Left kidney (tissue), 1 donor: ENCODE measurements at regions not wholly inside any gene's neighbourhood (a gene's known extent, or its start where the extent isn't known, plus 50 kb on each side); places are given as distances from the start of the nearest gene placed in this dataset.

Source experiments
- DNase-seq: peaks from one replicate; pipeline ENCODE4 v3.0.0-alpha.2; 2013

DNA sequence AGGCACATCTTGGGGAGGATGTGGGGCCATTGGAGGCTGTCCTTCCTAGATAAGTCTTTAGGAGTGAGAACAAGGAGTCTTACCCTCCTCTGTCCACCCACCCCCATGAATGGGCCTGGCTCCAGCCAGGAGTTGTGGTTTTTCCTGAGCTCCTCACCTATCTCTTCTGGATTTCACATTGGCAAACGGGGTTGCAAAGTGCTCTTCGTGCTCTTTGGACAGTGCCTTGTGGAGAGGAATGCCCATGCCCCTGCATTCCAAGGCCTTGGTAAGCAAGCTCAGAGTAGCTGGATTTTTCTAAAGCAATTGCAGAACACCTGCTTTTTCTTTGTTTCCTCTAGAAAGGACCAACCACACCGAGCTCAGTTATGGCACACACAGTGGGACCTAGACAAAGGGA, 152.1 kb upstream of the CAMK1G start:
- DNase-seq, result no peak

- no peak for DNase-seq
Observed at GRCh38 chr1:209431813-209432442, 151.6 kb upstream of the CAMK1G start.

DNA sequence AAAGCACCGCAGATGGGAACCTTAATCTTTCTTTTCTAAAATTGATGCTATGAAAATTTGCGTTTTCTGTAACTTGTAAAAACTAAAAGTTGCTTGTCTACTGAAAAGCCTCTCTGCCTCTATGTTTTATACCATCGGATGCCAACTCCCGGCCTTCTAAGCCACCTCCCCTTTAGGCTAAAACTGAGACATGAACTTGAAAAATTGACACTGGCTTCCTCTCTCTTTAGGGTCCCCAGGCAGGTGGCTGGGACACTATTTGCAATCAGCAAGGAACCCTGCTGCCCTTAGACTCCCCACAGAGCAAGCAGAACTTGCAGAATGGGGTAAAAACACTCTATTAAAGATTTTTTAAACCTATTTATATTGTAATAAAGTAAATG, 151.1 kb upstream of the CAMK1G start:
- DNase-seq, result no peak

GRCh38 chr1:209433649-209434031, 149.9 kb upstream of the CAMK1G start:
- DNase-seq, result no peak

- DNase-seq, result no peak
Observed at GRCh38 chr1:209434066-209434465, 149.4 kb upstream of the CAMK1G start.

DNA sequence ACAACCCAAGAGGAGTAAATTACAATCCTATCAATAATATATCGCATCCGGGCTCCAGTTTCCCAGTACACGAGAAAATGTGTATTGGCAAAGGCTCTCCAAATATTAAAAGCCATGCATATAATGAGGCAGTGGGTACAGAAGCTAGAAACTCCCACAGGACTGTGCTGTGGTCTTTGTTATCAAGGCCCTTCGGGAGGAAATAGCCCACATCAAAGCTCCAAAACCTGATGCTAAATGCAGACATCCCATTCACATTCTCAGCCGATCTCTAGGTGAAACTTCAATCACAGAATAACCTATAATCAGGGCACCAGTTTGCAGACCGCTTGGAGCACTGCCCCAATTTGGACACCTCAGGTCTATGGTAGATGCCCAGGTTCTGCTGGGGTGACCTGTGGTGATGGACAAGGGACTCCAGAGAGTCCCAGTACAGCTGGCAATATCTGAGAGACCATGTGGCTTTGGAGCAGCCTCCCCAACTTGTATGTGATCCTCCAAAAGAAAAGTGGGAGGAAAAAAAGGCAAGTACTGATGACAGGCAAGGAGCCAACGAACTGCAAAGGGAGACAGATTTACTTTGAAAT, 148.8 kb upstream of the CAMK1G start:
- no peak for DNase-seq

DNA sequence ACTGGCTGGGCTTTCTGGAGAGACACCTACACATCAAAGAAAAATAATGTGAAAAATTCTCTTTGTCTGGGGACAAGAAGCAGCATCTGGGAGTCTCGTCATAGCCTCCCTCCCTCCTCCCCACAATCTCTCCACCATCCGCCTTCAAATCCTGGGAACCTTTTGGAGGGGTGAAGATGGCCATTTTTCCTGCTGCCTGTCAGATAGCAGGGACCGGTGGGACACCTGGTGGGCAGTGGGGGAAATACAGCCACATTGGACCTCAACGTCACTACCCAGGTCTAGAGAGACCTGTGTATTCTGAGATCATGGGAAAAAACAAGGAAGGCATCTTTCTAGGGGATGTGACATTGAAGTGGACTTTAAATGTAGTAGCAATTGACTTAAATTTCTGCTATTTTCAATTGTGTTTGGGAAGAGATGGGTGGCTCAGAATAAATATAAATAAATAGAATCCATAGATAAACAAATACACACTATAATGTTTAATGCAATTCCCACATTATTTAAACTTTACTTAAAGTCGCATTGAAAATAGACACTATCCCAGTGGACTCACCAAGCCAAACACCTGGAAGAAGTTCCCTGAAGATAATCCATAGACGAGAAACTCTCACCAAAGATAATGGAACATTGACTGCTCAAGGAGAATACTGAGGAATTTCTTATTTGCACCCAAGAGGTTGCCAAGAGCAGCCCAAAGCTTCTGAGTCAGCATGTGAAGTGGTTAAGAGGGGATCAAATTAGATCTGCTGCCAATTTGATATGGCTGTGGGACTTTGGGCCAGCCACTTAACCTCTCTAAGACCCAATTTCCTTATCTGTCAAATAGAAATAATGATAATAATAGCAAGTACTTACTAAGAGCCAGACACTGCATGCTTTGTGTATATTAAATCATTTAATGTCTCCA, 147.6 kb upstream of the CAMK1G start:
- DNase-seq, result peak; percentile 58

DNA sequence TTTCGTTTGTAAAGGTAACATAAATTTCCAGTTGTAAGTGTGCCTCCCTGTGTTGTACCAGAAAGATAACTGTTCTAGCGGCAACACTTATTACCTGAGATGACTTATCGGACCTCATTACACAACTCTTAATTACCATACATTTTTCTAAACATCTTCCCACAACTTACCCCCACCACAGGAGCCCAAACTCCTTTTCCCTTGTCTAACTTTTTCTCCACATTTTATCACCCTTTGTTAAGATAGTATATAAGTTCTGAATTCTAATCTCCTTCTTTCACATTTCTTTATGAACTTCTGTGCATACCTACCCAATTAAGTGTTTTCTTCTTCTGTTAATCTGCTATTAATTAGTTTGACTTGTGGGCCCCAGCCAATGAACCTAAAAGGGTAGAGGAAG, 143.7 kb upstream of the CAMK1G start:
- DNase-seq, result no peak

- DNase-seq, result no peak
Observed at GRCh38 chr1:209443361-209443931, 140.1 kb upstream of the CAMK1G start.

GRCh38 chr1:209443975-209444651, 139.4 kb upstream of the CAMK1G start:
- no peak for DNase-seq

GRCh38 chr1:209444961-209445360, 138.6 kb upstream of the CAMK1G start:
- no peak for DNase-seq

- no peak for DNase-seq
Observed at GRCh38 chr1:209445576-209445975, 137.9 kb upstream of the CAMK1G start.

GRCh38 chr1:209446356-209446755, 137.2 kb upstream of the CAMK1G start:
- DNase-seq, result no peak

GRCh38 chr1:209454340-209454994, 129.0 kb upstream of the CAMK1G start:
- no peak for DNase-seq

- DNase-seq, result no peak
Observed at GRCh38 chr1:209455145-209455544, 128.4 kb upstream of the CAMK1G start.

- DNase-seq, result no peak
Observed at GRCh38 chr1:209455661-209456358, 127.7 kb upstream of the CAMK1G start.

- DNase-seq, result no peak
Observed at GRCh38 chr1:209456878-209457277, 126.6 kb upstream of the CAMK1G start.

- no peak for DNase-seq
Observed at GRCh38 chr1:209457401-209458125, 126.0 kb upstream of the CAMK1G start.

- DNase-seq, result no peak
Observed at GRCh38 chr1:209458921-209459320, 124.6 kb upstream of the CAMK1G start.

- no peak for DNase-seq
Observed at GRCh38 chr1:209461168-209461567, 122.3 kb upstream of the CAMK1G start.
